Mesenchymal stem cell (in vitro differentiated cells and primary cell): ENCODE measurements at regions not wholly inside any gene's neighbourhood (a gene's known extent, or its start where the extent isn't known, plus 50 kb on each side); places are given as distances from the start of the nearest gene placed in this dataset.

Experiments
- DNase-seq: peaks from one replicate; pipeline ENCODE4 v3.0.0-alpha.2; 2013
- H2AFZ ChIP-seq: one replicate; pipeline ENCODE4 v1.6.1; 2013; ENCODE audit warnings: low read depth, mild to moderate bottlenecking, control low read depth, inconsistent platforms, low read length, moderate library complexity
- H2AK5ac ChIP-seq: 2 replicates; pipeline ENCODE4 v1.6.1; 2013; ENCODE audit warnings: low read length, moderate library complexity, mild to moderate bottlenecking, inconsistent platforms; ENCODE audit not compliant: severe bottlenecking
- H2BK120ac ChIP-seq: one replicate; pipeline ENCODE4 v1.6.1; 2013; ENCODE audit warnings: low read depth, mild to moderate bottlenecking, inconsistent platforms, low read length, moderate library complexity
- H2BK12ac ChIP-seq, 2 experiments: one replicate each; pipeline ENCODE4 v1.6.1; 2013; ENCODE audit warnings: inconsistent platforms in 2 of 2, low read length in 2 of 2, mild to moderate bottlenecking in 2 of 2, moderate library complexity in 2 of 2, control low read depth in 1 of 2
- H2BK15ac ChIP-seq: one replicate; pipeline ENCODE4 v1.6.1; 2013; ENCODE audit warnings: mild to moderate bottlenecking, low read depth, inconsistent platforms; ENCODE audit not compliant: poor library complexity, severe bottlenecking
- H2BK5ac ChIP-seq: 2 replicates; pipeline ENCODE4 v1.6.1; 2013; ENCODE audit warnings: low read depth, mild to moderate bottlenecking, low read length, control low read depth, inconsistent platforms; ENCODE audit not compliant: poor library complexity, severe bottlenecking
- H3K14ac ChIP-seq, 2 experiments: one replicate each; pipeline ENCODE4 v1.6.1; 2013; ENCODE audit warnings: inconsistent platforms in 2 of 2, low read length in 2 of 2, control low read depth in 1 of 2, mild to moderate bottlenecking in 1 of 2, moderate library complexity in 1 of 2
- H3K18ac ChIP-seq, 2 experiments: one replicate each; pipeline ENCODE4 v1.6.1; 2013; ENCODE audit warnings: inconsistent platforms in 2 of 2, low read length in 2 of 2, control low read depth in 1 of 2, low read depth in 1 of 2, mild to moderate bottlenecking in 1 of 2
- H3K23ac ChIP-seq, 2 experiments: one replicate each; pipeline ENCODE4 v1.6.1; 2013; ENCODE audit warnings: inconsistent platforms in 2 of 2, low read length in 2 of 2, mild to moderate bottlenecking in 2 of 2, moderate library complexity in 2 of 2, control low read depth in 1 of 2
- H3K27ac ChIP-seq: 2 replicates; pipeline ENCODE4 v1.5.1; 2013; ENCODE audit warnings: mild to moderate bottlenecking, moderate library complexity, low read length, control low read depth, inconsistent platforms; ENCODE audit not compliant: poor library complexity, severe bottlenecking
- H3K27me3 ChIP-seq, 2 experiments: 2 replicates each; pipeline versions ENCODE4 v1.6.1 to v1.7.0; 2013; ENCODE audit warnings: low read length in 2 of 2, mild to moderate bottlenecking in 2 of 2, moderate library complexity in 2 of 2, control low read depth in 1 of 2, inconsistent platforms in 1 of 2; ENCODE audit not compliant: control insufficient read depth in 1 of 2, insufficient read depth in 1 of 2
- H3K36me3 ChIP-seq, 2 experiments: 2 replicates each; pipeline versions ENCODE4 v1.6.1 to v1.7.0; 2013; ENCODE audit warnings: low read length in 2 of 2, control low read depth in 1 of 2, inconsistent platforms in 1 of 2, low read depth in 1 of 2, mild to moderate bottlenecking in 1 of 2; ENCODE audit not compliant: insufficient read depth in 2 of 2, control insufficient read depth in 1 of 2
- H3K4ac ChIP-seq, 2 experiments: one replicate each; pipeline ENCODE4 v1.6.1; 2013; ENCODE audit warnings: inconsistent platforms in 2 of 2, low read length in 2 of 2, mild to moderate bottlenecking in 2 of 2, moderate library complexity in 2 of 2, control low read depth in 1 of 2, low read depth in 1 of 2
- H3K4me1 ChIP-seq: 2 replicates; pipeline ENCODE4 v1.6.1; 2013; ENCODE audit warnings: low read depth, low read length, control low read depth; ENCODE audit not compliant: control insufficient read depth, insufficient read depth
- H3K4me2 ChIP-seq: 2 replicates; pipeline ENCODE4 v1.6.1; 2013; ENCODE audit warnings: low read length, mild to moderate bottlenecking, inconsistent platforms; ENCODE audit not compliant: poor library complexity, severe bottlenecking
- H3K4me3 ChIP-seq, 2 experiments: 2 replicates each; pipeline versions ENCODE4 v1.5.1 to v1.7.0; 2013; ENCODE audit warnings: low read length in 2 of 2, mild to moderate bottlenecking in 2 of 2, control low read depth in 1 of 2, low read depth in 1 of 2; ENCODE audit not compliant: insufficient read depth in 1 of 2
- H3K79me1 ChIP-seq: replicated peaks from 2 replicates; pipeline ENCODE4 v1.6.1; 2013; ENCODE audit warnings: mild to moderate bottlenecking, control low read depth, low read length, inconsistent platforms; ENCODE audit not compliant: poor library complexity, severe bottlenecking
- H3K9ac ChIP-seq: 2 replicates; pipeline ENCODE4 v1.7.0; 2013; ENCODE audit warnings: mild to moderate bottlenecking, low read length, moderate library complexity
- H3K9me3 ChIP-seq: 2 replicates; pipeline ENCODE4 v1.7.0; 2013; ENCODE audit warnings: mild to moderate bottlenecking, low read length; ENCODE audit not compliant: control insufficient read depth
- H4K8ac ChIP-seq: one replicate; pipeline ENCODE4 v1.6.1; 2013; ENCODE audit warnings: inconsistent platforms, mild to moderate bottlenecking, low read length, moderate library complexity
- H4K91ac ChIP-seq: one replicate; pipeline ENCODE4 v1.6.1; 2013; ENCODE audit warnings: mild to moderate bottlenecking, low read length, inconsistent platforms
- WGBS: methylation state at CpG from one replicate; pipeline ENCODE4 v1.1.7; 2013; ENCODE audit warnings: mixed read lengths; 5-methylcytosine and 5-hydroxymethylcytosine counted together

- no peak overlapping the region for H2BK120ac ChIP-seq
- no peaks in the 10 kb centered on the region for H3K27me3 ChIP-seq
- WGBS: 69% methylated on average over 9 of the region's 9 CpGs
- no peak overlapping the region for H2AFZ ChIP-seq
- H2BK12ac ChIP-seq: no peak overlapping the region
- no peak overlapping the region for H4K91ac ChIP-seq
- H3K36me3 ChIP-seq: no peaks in the 10 kb centered on the region
- H3K4me1 ChIP-seq: no peaks in the 10 kb centered on the region
- H3K4me3 ChIP-seq: no peak overlapping the region
- no peaks in the 10 kb centered on the region for H3K79me1 ChIP-seq
- H3K27ac ChIP-seq: no peak overlapping the region
- H3K14ac ChIP-seq: no peak overlapping the region
- no peak overlapping the region for H3K18ac ChIP-seq
- no peak for DNase-seq
- H2BK15ac ChIP-seq: no peak overlapping the region
- H3K9ac ChIP-seq: no peak overlapping the region
- H2BK5ac ChIP-seq: no peak overlapping the region
- H3K4ac ChIP-seq: no peak overlapping the region
- no peak overlapping the region for H4K8ac ChIP-seq
- no peak overlapping the region for H2AK5ac ChIP-seq
- H3K4me2 ChIP-seq: no peak overlapping the region
- H3K23ac ChIP-seq: no peak overlapping the region
- peaks cover 6% of the 10 kb centered on the region for H3K9me3 ChIP-seq
Observed at GRCh38 chr20:61043681-61044080, 208.4 kb upstream of the CDH4 start.

GRCh38 chr20:61044499-61044898, 207.6 kb upstream of the CDH4 start:
- Histone ChIP-seq H3K27ac (no peak overlapping the region), H2BK15ac (no peak overlapping the region), H2BK120ac (no peak overlapping the region), H3K79me1 (no peaks in the 10 kb centered on the region), H3K4ac (no peak overlapping the region), H2AFZ (no peak overlapping the region), H4K8ac (no peak overlapping the region), H3K4me1 (no peaks in the 10 kb centered on the region), H2BK12ac (no peak overlapping the region), H3K27me3 (no peaks in the 10 kb centered on the region), H3K4me2 (no peak overlapping the region), H3K9me3 (peaks cover 8% of the 10 kb centered on the region), H3K36me3 (no peaks in the 10 kb centered on the region), H3K4me3 (no peak overlapping the region), H3K14ac (no peak overlapping the region), H3K23ac (no peak overlapping the region), H4K91ac (no peak overlapping the region), H3K9ac (no peak overlapping the region), H3K18ac (no peak overlapping the region), H2AK5ac (no peak overlapping the region), H2BK5ac (no peak overlapping the region)
- DNase-seq: no peak
- WGBS: 59% methylated on average over 4 of the region's 4 CpGs

GRCh38 chr20:61045091-61045490, 207.0 kb upstream of the CDH4 start:
- Histone ChIP-seq H3K4me1 (no peaks in the 10 kb centered on the region), H3K4ac (no peak overlapping the region), H3K4me2 (no peak overlapping the region), H4K91ac (no peak overlapping the region), H2BK5ac (no peak overlapping the region), H3K27me3 (no peaks in the 10 kb centered on the region), H2BK120ac (no peak overlapping the region), H3K4me3 (no peak overlapping the region), H3K23ac (no peak overlapping the region), H3K14ac (no peak overlapping the region), H3K9ac (no peak overlapping the region), H2AFZ (no peak overlapping the region), H3K9me3 (peaks cover 8% of the 10 kb centered on the region), H4K8ac (no peak overlapping the region), H2AK5ac (no peak overlapping the region), H3K18ac (no peak overlapping the region), H3K79me1 (no peaks in the 10 kb centered on the region), H2BK12ac (no peak overlapping the region), H3K27ac (no peak overlapping the region), H2BK15ac (no peak overlapping the region), H3K36me3 (no peaks in the 10 kb centered on the region)
- WGBS: 82% methylated on average over 1 of the region's 1 CpG
- no peak for DNase-seq

- Histone ChIP-seq H4K91ac (no peak overlapping the region), H3K23ac (no peak overlapping the region), H3K27me3 (no peaks in the 10 kb centered on the region), H3K14ac (no peak overlapping the region), H3K36me3 (no peaks in the 10 kb centered on the region), H3K9ac (no peak overlapping the region), H2BK15ac (no peak overlapping the region), H2BK5ac (no peak overlapping the region), H3K79me1 (no peaks in the 10 kb centered on the region), H2BK12ac (no peak overlapping the region), H3K27ac (no peak overlapping the region), H3K9me3 (peaks cover 8% of the 10 kb centered on the region), H3K4me1 (no peaks in the 10 kb centered on the region), H2BK120ac (no peak overlapping the region), H3K4ac (no peak overlapping the region), H3K4me3 (no peak overlapping the region), H4K8ac (no peak overlapping the region), H3K4me2 (no peak overlapping the region), H2AK5ac (no peak overlapping the region), H3K18ac (no peak overlapping the region), H2AFZ (no peak overlapping the region)
- no peak for DNase-seq
- WGBS: 46% methylated on average over 3 of the region's 3 CpGs
Observed at GRCh38 chr20:61045876-61046585, 206.0 kb upstream of the CDH4 start.
